Brain microvascular endothelial cell (primary cell): ENCODE measurements at regions not wholly inside any gene's neighbourhood (a gene's known extent, or its start where the extent isn't known, plus 50 kb on each side); places are given as distances from the start of the nearest gene placed in this dataset.
"Not testable (repeated sequence)": the region's sequence is repeated elsewhere in the genome, so short reads cannot be mapped to it uniquely, and the experiment has no call there.

ENCODE experiments used
- DNase-seq: peaks from one replicate; pipeline ENCODE4 v3.0.0-alpha.2; 2020
- H3K27ac ChIP-seq: fragments of 250-450 bp; sonication (Bioruptor Pico); 2 replicates; pipeline ENCODE4 v1.5.1; 2020; ENCODE audit warnings: mild to moderate bottlenecking, moderate library complexity
- H3K27me3 ChIP-seq: fragments of 250-450 bp; sonication (Bioruptor Pico); replicated peaks from 2 replicates; pipeline ENCODE4 v1.5.1; 2020; ENCODE audit warnings: mild to moderate bottlenecking
- H3K36me3 ChIP-seq: fragments of 250-450 bp; sonication (Bioruptor Pico); replicated peaks from 2 replicates; pipeline ENCODE4 v1.5.1; 2020; ENCODE audit warnings: mild to moderate bottlenecking
- H3K4me3 ChIP-seq: 2 replicates; pipeline ENCODE4 v1.5.1; 2011; ENCODE audit warnings: low read depth, mild to moderate bottlenecking, control low read depth, low read length, moderate library complexity
- in situ Hi-C: cut with HindIII; loops from 2 replicates; pipeline ENCODE4 v1.10.0; 2017; ENCODE audit warnings: low sequenced_read_pairs, low pct_ligation_motif_present
- TF ChIP-seq, protein P1 (sequence below): IDR thresholded peaks from 2 replicates; pipeline ENCODE4 v1.5.1; 2011; ENCODE audit warnings: low read depth, mild to moderate bottlenecking, moderate library complexity, low read length, control low read depth, inconsistent platforms; ENCODE audit errors: missing control alignments

DNA sequence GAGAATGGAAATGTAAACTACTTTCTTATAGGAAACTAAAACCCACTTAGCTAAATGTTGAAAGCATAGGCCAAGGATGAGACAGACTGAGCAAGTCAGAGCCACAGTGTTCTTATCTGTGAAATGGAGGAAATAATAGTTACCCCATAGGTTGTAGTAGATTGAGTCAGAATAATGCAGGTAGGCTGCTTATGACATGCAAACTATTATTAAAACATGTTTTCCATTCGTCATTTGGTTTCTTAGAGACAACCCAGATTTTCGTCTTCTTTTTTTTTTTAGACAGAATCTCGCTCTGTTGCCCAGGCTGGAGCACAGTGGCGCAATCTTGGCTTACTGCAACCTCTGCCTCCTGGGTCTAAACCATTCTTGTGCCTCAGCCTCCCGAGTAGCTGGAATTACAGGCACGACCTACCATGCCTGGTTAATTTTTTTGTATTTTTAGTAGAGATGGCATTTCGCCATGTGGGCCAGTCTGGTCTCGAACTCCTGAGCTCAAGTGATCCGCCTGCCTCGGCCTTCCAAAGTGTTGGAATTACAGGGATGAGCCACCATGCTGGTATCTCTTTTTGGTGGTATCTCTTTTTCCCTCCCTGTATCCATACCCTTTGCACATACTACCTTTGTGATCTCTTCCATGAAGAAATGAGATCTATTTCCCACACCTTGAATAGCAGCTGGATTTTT lies 196.5 kb upstream of the ZNF217 start:
- H3K4me3 ChIP-seq, result no peak overlapping the region
- in situ Hi-C loops, result no loop called here
- H3K27ac ChIP-seq, result peak overlapping the region; percentile 28
- TF ChIP-seq, protein P1, sequence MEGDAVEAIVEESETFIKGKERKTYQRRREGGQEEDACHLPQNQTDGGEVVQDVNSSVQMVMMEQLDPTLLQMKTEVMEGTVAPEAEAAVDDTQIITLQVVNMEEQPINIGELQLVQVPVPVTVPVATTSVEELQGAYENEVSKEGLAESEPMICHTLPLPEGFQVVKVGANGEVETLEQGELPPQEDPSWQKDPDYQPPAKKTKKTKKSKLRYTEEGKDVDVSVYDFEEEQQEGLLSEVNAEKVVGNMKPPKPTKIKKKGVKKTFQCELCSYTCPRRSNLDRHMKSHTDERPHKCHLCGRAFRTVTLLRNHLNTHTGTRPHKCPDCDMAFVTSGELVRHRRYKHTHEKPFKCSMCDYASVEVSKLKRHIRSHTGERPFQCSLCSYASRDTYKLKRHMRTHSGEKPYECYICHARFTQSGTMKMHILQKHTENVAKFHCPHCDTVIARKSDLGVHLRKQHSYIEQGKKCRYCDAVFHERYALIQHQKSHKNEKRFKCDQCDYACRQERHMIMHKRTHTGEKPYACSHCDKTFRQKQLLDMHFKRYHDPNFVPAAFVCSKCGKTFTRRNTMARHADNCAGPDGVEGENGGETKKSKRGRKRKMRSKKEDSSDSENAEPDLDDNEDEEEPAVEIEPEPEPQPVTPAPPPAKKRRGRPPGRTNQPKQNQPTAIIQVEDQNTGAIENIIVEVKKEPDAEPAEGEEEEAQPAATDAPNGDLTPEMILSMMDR, result no peak
- no peaks in the 10 kb centered on the region for H3K27me3 ChIP-seq
- no peaks in the 10 kb centered on the region for H3K36me3 ChIP-seq
- no peak for DNase-seq

DNA sequence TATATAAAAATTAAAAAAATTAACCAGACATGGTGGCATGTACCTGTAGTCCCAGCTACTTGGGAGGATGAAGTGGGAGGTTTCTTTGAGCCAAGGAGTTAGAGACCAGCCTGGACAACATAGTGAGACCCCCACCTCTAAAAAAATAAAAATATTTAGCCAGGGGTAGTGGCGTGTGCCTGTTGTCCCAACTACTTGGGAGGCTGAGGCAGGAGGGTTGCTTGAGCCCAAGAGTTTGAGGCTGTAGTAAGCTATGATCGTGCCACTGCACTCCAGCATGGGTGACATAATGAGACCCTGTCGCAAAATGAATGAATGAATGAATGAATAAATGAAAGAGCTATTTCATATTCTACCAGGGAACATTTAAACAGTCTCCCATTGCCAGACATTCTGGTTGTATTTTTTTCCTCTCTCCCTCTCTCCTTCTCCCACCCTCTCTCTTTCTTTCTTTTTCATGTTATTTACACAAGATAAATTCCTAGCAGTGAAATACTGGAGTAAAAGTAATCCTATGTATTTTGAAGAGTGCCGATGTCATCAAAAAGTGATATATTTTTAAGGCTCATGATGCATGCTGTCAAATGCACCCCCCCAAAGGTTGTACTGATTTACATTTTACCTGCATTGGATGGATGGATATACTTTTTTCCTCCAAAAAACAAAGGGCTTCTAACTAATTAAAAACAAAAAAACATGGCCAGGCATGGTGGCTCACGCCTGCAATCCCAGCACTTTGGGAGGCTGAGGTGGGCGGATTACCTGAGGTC lies 194.8 kb upstream of the ZNF217 start:
- DNase-seq, result no peak
- H3K27ac ChIP-seq, result no peak overlapping the region
- in situ Hi-C loops, result no loop called here

DNA sequence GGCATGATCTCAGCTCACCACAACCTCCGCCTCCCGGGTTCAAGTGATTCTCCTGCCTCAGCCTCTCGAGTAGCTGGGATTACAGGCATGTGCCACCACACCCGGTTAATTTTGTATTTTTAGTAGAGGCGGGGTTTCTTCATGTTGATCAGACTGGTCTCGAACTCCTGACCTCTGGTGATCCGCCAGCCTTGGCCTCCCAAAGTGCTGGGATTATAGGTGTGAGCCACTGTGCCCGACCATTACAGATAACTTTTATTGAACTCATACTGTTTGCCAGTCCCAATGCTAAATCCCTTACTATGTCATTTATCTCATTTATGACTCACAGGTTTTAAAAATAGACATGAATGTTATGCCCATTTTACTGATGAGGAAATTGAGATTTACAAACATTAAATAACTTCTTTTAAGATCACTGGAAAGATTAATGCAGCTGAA lies 193.9 kb upstream of the ZNF217 start:
- H3K36me3 ChIP-seq, H3K27me3 ChIP-seq, in situ Hi-C loops, H3K4me3 ChIP-seq, H3K27ac ChIP-seq, DNase-seq: not testable (repeated sequence)

More for the DNA sequence above, 194.8 kb upstream of the ZNF217 start:
- Histone ChIP-seq H3K4me3 (no peak overlapping the region), H3K36me3 (no peaks in the 10 kb centered on the region), H3K27me3 (no peaks in the 10 kb centered on the region)
- TF ChIP-seq, protein P1, result no peak

DNA sequence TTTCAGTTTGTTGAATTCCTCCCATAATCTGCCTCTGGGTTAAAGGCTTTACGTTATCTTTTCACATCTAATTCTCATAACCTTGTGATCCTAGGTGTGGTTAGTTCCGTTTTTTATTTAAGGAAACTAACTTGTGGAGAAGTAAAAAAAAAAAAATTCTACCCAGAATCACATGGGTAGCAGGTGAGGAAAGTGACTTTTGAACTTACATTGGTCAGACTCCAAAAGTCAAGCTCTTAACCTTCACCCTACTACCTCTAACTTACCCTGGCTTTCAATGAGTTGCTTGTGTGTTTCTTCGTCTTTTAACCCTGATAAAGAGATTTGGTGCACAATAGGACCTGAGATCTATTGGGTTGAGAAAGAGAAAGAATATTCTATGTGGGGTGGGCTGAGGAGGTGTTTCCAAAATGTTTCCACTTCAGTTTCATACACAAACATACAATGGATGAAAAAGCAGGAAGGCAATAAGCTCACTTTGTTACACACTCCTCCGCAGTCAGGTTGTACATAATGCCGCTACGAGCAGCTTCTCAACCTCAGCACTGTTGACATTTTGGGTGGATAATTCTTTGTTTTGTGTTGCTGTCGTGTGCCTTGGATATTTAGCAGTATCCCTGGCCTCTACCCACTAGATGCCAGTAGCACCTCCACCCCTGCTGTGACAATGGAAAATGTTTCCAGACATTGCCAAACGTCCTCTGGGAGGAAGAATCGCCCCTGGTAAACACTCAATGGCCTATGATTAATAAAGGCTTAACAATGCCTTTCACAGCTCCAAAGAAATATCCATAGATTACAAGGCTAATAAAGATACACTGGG lies 193.0 kb upstream of the ZNF217 start:
- Histone ChIP-seq H3K27ac (no peak overlapping the region), H3K27me3 (no peaks in the 10 kb centered on the region), H3K36me3 (no peaks in the 10 kb centered on the region), H3K4me3 (no peak overlapping the region)
- in situ Hi-C loops, result no loop called here
- TF ChIP-seq, protein P1, result no peak
- no peak for DNase-seq

DNA sequence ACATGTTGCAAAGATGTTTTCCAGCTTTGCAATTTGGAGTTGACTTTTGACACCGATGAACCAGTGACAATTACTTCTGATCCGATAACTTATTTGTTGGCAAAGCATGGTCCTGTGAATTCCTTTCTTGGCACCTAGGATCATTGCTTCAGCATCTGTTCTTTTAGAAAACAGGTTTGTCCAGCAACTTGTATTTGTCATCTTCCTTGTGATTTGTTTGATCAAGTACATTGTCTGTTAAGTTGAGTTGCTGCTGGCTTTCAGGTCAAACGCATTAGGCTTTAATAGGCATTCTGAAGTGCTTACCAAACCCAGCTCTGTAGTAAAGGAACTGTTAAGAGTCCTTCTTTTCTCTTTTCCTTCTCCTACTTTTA lies 192.4 kb upstream of the ZNF217 start:
- Histone ChIP-seq H3K27me3 (no peaks in the 10 kb centered on the region), H3K27ac (no peak overlapping the region), H3K36me3 (no peaks in the 10 kb centered on the region), H3K4me3 (no peak overlapping the region)
- TF ChIP-seq, protein P1, result no peak
- DNase-seq, result no peak
- in situ Hi-C loops, result no loop called here

DNA sequence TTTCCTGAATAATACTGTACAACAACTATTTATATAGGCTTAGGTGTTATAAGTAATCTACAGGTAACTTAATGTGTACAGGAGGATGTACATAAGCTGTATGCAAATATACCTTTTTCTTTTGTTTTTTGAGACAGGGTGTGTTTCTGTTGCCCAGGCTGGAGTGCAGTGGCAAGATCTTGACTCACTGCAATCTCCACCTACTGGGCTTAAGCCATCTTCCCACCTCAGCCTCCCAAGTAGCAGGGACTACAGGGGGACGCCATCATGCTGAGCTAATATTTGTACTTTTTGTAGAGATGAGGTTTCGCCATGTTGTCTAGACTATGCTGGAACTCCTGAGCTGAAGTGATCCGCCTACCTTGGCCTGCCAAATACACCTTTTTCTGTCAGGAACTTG lies 191.7 kb upstream of the ZNF217 start:
- no peaks in the 10 kb centered on the region for H3K36me3 ChIP-seq
- H3K27me3 ChIP-seq, result no peaks in the 10 kb centered on the region
- TF ChIP-seq, protein P1, result no peak
- no peak overlapping the region for H3K4me3 ChIP-seq
- no peak for DNase-seq
- in situ Hi-C loops, result no loop called here
- H3K27ac ChIP-seq, result no peak overlapping the region
